Gastroesophageal sphincter (tissue), 4 donors: ENCODE measurements at regions not wholly inside any gene's neighbourhood (a gene's known extent, or its start where the extent isn't known, plus 50 kb on each side); places are given as distances from the start of the nearest gene placed in this dataset.

Experiments used
- ATAC-seq: fragments of 150-250 bp; one replicate; pipeline ENCODE4 v1.9.1; 2016; ENCODE audit warnings: mild to moderate bottlenecking, moderate library complexity
- H3K27ac ChIP-seq, 4 donors: fragments of 200-600 bp; sonication (generic) in 3 of 4; 1 replicate in 3 of 4; 2 replicates in 1 of 4; pipeline ENCODE4 v1.5.1; 2016 to 2019
- H3K27me3 ChIP-seq: fragments of 200-600 bp; sonication (generic); one replicate; pipeline ENCODE4 v1.5.1; 2019
- H3K36me3 ChIP-seq, 2 donors: fragments of 200-600 bp; sonication (generic); one replicate each; pipeline ENCODE4 v1.5.1; 2019; ENCODE audit warnings: control low read depth in 1 of 2
- H3K4me1 ChIP-seq, 3 donors: fragments of 200-600 bp; sonication (generic); 1 replicate in 2 of 3; 2 replicates in 1 of 3; pipeline ENCODE4 v1.5.1; 2016 to 2019; ENCODE audit warnings: control low read depth in 2 of 3
- H3K4me3 ChIP-seq, 2 donors: fragments of 200-600 bp; sonication (generic); one replicate each; pipeline ENCODE4 v1.5.1; 2019; ENCODE audit warnings: mild to moderate bottlenecking in 1 of 2, moderate library complexity in 1 of 2
- H3K9me3 ChIP-seq, 3 donors: fragments of 200-600 bp; sonication (generic); one replicate each; pipeline ENCODE4 v1.5.1; 2017 to 2019; ENCODE audit warnings: control low read depth in 2 of 3
- EP300 ChIP-seq: sonication (generic); formaldehyde crosslinking; IDR thresholded peaks from one replicate; pipeline ENCODE4 v1.6.1; 2017; ENCODE audit warnings: antibody characterized with exemption, mild to moderate bottlenecking
- POLR2A ChIP-seq, 2 donors: fragments of 450-650 bp; IDR thresholded peaks; one replicate each; pipeline ENCODE4 v1.6.1; 2017; ENCODE audit warnings: antibody characterized with exemption in 2 of 2, mild to moderate bottlenecking in 2 of 2, moderate library complexity in 1 of 2
- POLR2AphosphoS5 ChIP-seq: sonication (generic); formaldehyde crosslinking; IDR thresholded peaks from one replicate; pipeline ENCODE4 v1.6.1; 2017; ENCODE audit warnings: antibody characterized with exemption
- WGBS, 2 donors: methylation state at CpG; one replicate each; pipeline ENCODE4 v1.1.5; 2018; ENCODE audit warnings: low coverage in 1 of 2; 5-methylcytosine and 5-hydroxymethylcytosine counted together
- TF ChIP-seq, protein P1 (sequence below), 4 experiments: fragments of 200-600 bp in 2 of 4; fragments of 450-650 bp in 2 of 4; sonication (generic) in 1 of 4; IDR thresholded peaks; one replicate each; pipeline ENCODE4 v1.5.1; 2017 to 2019; ENCODE audit warnings: antibody characterized with exemption in 4 of 4, mild to moderate bottlenecking in 2 of 4, moderate library complexity in 2 of 4

GRCh38 chr9:33638391-33638915 is 114.4 kb downstream of the ANKRD18B start:
- WGBS, 2 donors = 53 to 60% methylated on average over 1 to 3 of the region's 6 CpGs
- no peak overlapping the region for H3K4me3 ChIP-seq
- no peaks in the 10 kb centered on the region for H3K36me3 ChIP-seq
- TF ChIP-seq, protein P1, sequence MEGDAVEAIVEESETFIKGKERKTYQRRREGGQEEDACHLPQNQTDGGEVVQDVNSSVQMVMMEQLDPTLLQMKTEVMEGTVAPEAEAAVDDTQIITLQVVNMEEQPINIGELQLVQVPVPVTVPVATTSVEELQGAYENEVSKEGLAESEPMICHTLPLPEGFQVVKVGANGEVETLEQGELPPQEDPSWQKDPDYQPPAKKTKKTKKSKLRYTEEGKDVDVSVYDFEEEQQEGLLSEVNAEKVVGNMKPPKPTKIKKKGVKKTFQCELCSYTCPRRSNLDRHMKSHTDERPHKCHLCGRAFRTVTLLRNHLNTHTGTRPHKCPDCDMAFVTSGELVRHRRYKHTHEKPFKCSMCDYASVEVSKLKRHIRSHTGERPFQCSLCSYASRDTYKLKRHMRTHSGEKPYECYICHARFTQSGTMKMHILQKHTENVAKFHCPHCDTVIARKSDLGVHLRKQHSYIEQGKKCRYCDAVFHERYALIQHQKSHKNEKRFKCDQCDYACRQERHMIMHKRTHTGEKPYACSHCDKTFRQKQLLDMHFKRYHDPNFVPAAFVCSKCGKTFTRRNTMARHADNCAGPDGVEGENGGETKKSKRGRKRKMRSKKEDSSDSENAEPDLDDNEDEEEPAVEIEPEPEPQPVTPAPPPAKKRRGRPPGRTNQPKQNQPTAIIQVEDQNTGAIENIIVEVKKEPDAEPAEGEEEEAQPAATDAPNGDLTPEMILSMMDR (IDR thresholded peaks at IDR 0.05) = no peak
- TF ChIP-seq POLR2A (IDR thresholded peaks at IDR 0.05) (no peak), EP300 (no peak), POLR2AphosphoS5 (no peak)
- peaks cover 49% of the 10 kb centered on the region for H3K27me3 ChIP-seq
- no peaks in the 10 kb centered on the region for H3K9me3 ChIP-seq
- no peaks in the 10 kb centered on the region for H3K4me1 ChIP-seq
- no peak for ATAC-seq
- H3K27ac ChIP-seq = no peak overlapping the region

DNA sequence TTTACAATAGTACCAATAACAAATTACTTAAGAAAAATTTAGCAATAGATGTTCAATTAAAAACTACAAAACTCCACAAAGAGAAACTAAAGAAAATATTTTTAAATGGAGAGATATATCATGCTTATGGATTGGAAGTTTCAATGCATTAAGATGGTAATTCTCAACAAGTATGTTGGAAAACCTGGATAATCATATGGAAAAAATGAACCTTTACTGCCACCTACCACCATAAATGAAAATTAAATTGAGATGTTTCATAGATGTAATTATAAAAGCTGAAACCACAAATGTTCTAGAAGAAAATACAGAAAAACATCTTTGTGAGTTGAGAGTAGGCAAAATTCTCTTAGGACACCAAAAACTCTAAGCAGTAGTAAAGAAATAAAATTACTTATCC is 121.7 kb downstream of the ANKRD18B start:
- no peak for ATAC-seq
- peaks cover 20% of the 10 kb centered on the region for H3K27me3 ChIP-seq
- H3K27ac ChIP-seq = no peak overlapping the region
- no peaks in the 10 kb centered on the region for H3K4me1 ChIP-seq
- TF ChIP-seq EP300 = no peak
- TF ChIP-seq POLR2A (IDR thresholded peaks at IDR 0.05) = no peak
- TF ChIP-seq POLR2AphosphoS5 = no peak
- TF ChIP-seq, protein P1 (IDR thresholded peaks at IDR 0.05) = no peak
- H3K4me3 ChIP-seq = no peak overlapping the region
- H3K36me3 ChIP-seq = no peaks in the 10 kb centered on the region
- no peaks in the 10 kb centered on the region for H3K9me3 ChIP-seq

DNA sequence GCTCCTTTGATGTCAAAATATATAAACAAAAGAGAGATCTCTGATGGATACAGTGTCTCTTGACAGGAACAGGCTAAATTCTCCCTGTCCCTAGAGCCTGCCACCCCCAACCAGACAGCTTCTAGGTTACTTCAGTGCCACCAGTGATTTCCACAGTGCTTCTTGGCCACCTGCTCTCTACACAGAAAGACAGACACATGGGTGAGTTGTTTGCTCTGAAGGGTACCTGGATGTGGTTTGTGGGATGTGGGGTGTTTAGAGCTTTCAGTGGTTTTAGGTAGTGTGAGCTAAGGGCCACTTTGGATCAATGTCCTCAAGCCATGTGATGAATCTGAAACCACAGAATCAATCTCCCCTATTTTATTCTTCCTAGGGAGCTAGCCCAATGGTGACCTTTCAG is 125.4 kb downstream of the ANKRD18B start:
- Histone ChIP-seq H3K27me3 (peaks cover 38% of the 10 kb centered on the region), H3K4me3 (no peak overlapping the region), H3K4me1 (no peaks in the 10 kb centered on the region), H3K36me3 (no peaks in the 10 kb centered on the region), H3K27ac (no peak overlapping the region), H3K9me3 (no peaks in the 10 kb centered on the region)
- no peak for TF ChIP-seq EP300
- TF ChIP-seq POLR2AphosphoS5 = no peak
- TF ChIP-seq, protein P1 (IDR thresholded peaks at IDR 0.05) = no peak
- no peak for TF ChIP-seq POLR2A (IDR thresholded peaks at IDR 0.05)
- ATAC-seq = no peak

DNA sequence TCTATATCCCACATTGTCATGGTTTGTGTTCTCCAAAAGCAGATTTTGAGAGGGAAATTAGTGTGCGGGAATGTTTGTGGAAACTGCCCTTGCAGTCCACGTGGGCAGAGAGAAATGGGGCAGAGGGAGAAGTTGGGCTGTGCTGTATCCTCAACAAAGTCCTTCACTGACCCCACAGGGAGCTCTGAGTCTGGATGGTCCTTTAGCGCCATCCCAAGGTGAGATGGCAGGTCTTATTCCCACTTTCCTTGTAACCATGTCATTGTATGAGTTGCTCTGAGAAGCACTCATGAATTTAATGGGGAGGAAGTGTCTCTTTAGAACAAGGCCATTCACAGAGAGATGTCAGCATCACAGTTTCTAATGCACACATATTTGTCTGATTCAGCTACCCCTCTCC is 127.1 kb downstream of the ANKRD18B start:
- ATAC-seq = no peak
- Histone ChIP-seq H3K27me3 (peaks cover 48% of the 10 kb centered on the region), H3K4me1 (no peaks in the 10 kb centered on the region), H3K27ac (no peak overlapping the region), H3K36me3 (no peaks in the 10 kb centered on the region), H3K4me3 (no peak overlapping the region), H3K9me3 (no peaks in the 10 kb centered on the region)
- WGBS, 2 donors = 33 to 48% methylated on average over 1 to 3 of the region's 3 CpGs
- TF ChIP-seq EP300 (no peak), POLR2A (IDR thresholded peaks at IDR 0.05) (no peak), POLR2AphosphoS5 (no peak)
- TF ChIP-seq, protein P1 (IDR thresholded peaks at IDR 0.05) = no peak

- Histone ChIP-seq H3K27ac (no peak overlapping the region), H3K9me3 (no peaks in the 10 kb centered on the region), H3K4me1 (no peaks in the 10 kb centered on the region), H3K27me3 (peaks cover 9% of the 10 kb centered on the region), H3K4me3 (no peak overlapping the region), H3K36me3 (no peaks in the 10 kb centered on the region)
- TF ChIP-seq POLR2AphosphoS5 = no peak
- ATAC-seq = no peak
- 73 to 80% methylated on average over 1 of the region's 1 CpG for WGBS, 2 donors
Measured at GRCh38 chr9:33659921-33660320, 135.4 kb upstream of the PRSS3 start.

GRCh38 chr9:33660772-33661171 is 134.6 kb upstream of the PRSS3 start:
- no peak for ATAC-seq

More at GRCh38 chr9:33660772-33661171, 134.6 kb upstream of the PRSS3 start:
- Histone ChIP-seq H3K4me1 (no peaks in the 10 kb centered on the region), H3K36me3 (no peaks in the 10 kb centered on the region), H3K9me3 (no peaks in the 10 kb centered on the region), H3K27ac (no peak overlapping the region), H3K27me3 (peaks cover 4% of the 10 kb centered on the region), H3K4me3 (no peak overlapping the region)
- 71 to 82% methylated on average over 3 of the region's 3 CpGs for WGBS, 2 donors
- no peak for TF ChIP-seq POLR2A (IDR thresholded peaks at IDR 0.05)
- TF ChIP-seq, protein P1 (IDR thresholded peaks at IDR 0.05) = no peak
- TF ChIP-seq EP300 = no peak
- no peak for TF ChIP-seq POLR2AphosphoS5
